ENCODE measurements at regions not wholly inside any gene's neighbourhood (a gene's known extent, or its start where the extent isn't known, plus 50 kb on each side); places are given as distances from the start of the nearest gene placed in this dataset.

GRCh38 chr10:130411496-130412085, 275.4 kb downstream of the GLRX3 start:
- TF ChIP-seq POLR2A (IDR thresholded peaks at IDR 0.05) (no peak), EP300 (IDR thresholded peaks at IDR 0.05) (no peak)
